AG04449 (cell line): ENCODE measurements at regions not wholly inside any gene's neighbourhood (a gene's known extent, or its start where the extent isn't known, plus 50 kb on each side); places are given as distances from the start of the nearest gene placed in this dataset.

Source experiments
- CTCF ChIA-PET: fragments of 350-600 bp; formaldehyde crosslinking; extraction: SDS; loops from one replicate; lab custom pipeline; 2021; ENCODE audit warnings: antibody characterized with exemption; lab: Yijun Ruan, JAX
- POLR2A ChIA-PET: fragments of 400-600, 350-600 bp; formaldehyde crosslinking; extraction: SDS; loops from one replicate; lab custom pipeline; 2020; ENCODE audit warnings: antibody characterized with exemption, inconsistent platforms; lab: Yijun Ruan, JAX
- DNase-seq: peaks from one replicate; pipeline ENCODE4 v3.0.0-alpha.2; 2010; ENCODE audit warnings: low read depth, low spot score
- H3K4me3 ChIP-seq: 2 replicates; pipeline ENCODE4 v1.5.1; 2011; ENCODE audit warnings: low read depth, mild to moderate bottlenecking, control low read depth, low read length
- CTCF ChIP-seq: IDR thresholded peaks from one replicate; pipeline ENCODE4 v1.5.1; 2011; ENCODE audit warnings: mild to moderate bottlenecking, moderate library complexity, low read length, control low read depth, inconsistent platforms; ENCODE audit not compliant: insufficient read depth; ENCODE audit errors: missing control alignments

DNA sequence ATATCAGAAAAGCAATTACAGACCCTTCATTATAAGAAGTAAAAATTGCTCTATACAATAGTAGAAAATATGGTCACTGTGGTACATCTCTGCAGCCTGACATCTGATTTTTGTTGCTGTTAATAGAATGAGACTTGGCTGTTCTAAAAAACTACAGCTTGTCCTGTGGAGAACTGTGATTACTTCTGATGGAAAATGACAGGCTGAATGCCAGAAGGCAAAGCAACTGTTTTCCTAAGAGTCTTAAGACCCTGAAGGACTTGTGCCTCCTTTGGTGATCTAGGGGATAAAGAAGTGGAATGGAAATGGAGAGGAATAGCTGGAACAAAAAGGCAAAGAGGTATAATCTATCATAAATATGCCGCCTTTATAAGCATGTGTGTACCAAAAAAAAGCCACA is 314.8 kb downstream of the BCHE start:
- ChIA-PET CTCF (no interaction called here), POLR2A (no interaction called here)
- DNase-seq: no peak
- no peak for TF ChIP-seq CTCF
- no peak overlapping the region for H3K4me3 ChIP-seq

- no peak for TF ChIP-seq CTCF
- CTCF ChIA-PET: no interaction called here
- POLR2A ChIA-PET: no interaction called here
- no peak for DNase-seq
- no peak overlapping the region for H3K4me3 ChIP-seq
These were observed 315.9 kb downstream of the BCHE start for GRCh38 chr3:165521131-165521871.

- ChIA-PET POLR2A (no interaction called here), CTCF (no interaction called here)
- no peak overlapping the region for H3K4me3 ChIP-seq
- no peak for TF ChIP-seq CTCF
- DNase-seq: no peak
These were observed 317.5 kb downstream of the BCHE start for GRCh38 chr3:165519687-165520086.

- ChIA-PET POLR2A (no interaction called here), CTCF (no interaction called here)
- DNase-seq: no peak
- no peak overlapping the region for H3K4me3 ChIP-seq
- no peak for TF ChIP-seq CTCF
These were observed 318.9 kb downstream of the BCHE start for GRCh38 chr3:165518346-165518745.

GRCh38 chr3:165513715-165514701 is 317.8 kb upstream of the SLITRK3 start:
- CTCF ChIA-PET: no interaction called here
- H3K4me3 ChIP-seq: no peak overlapping the region
- no peak for DNase-seq
- POLR2A ChIA-PET: no interaction called here
- TF ChIP-seq CTCF: no peak

DNA sequence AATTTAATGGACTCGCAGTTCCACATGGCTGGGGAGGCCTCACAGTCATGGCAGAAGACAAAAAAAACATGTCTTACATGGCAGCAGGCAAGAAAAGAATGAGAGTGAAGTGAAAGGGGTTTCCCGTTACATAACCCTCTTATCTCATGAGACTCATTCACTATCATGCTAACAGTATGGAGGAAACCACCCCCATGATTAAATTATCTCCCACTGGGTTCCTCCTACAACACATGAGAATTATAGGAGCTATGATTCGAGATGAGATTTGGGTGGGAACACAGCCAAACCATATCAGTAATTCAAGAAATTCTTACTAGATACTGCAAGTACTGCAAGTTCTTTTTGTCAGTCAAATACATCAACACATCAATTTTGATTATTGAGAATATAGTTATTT is 311.4 kb upstream of the SLITRK3 start:
- no peak overlapping the region for H3K4me3 ChIP-seq
- ChIA-PET POLR2A (no interaction called here), CTCF (no interaction called here)
- no peak for DNase-seq
- no peak for TF ChIP-seq CTCF
